IMR-90 (cell line): ENCODE measurements at regions not wholly inside any gene's neighbourhood (a gene's known extent, or its start where the extent isn't known, plus 50 kb on each side); places are given as distances from the start of the nearest gene placed in this dataset.
A peak's percentile ranks its signal among the peaks of the same experiment; 100 is the strongest.

Source experiments
- ATAC-seq: fragments of 200-7000 bp; cut with Tn5 transposase; 2 replicates; pipeline ENCODE4 v1.9.1; 2020; ENCODE audit warnings: low read depth, mild to moderate bottlenecking, moderate library complexity
- BruUV-seq: library from RNA; stranded (reverse); fragments of 400-500 nt; replicated peaks from 2 replicates; lab custom pipeline; 2021; lab: Mats Ljungman, UMichigan
- CTCF ChIA-PET: fragments of 300-600 bp; formaldehyde crosslinking; extraction: SDS; loops from one replicate; lab custom pipeline; 2021; ENCODE audit warnings: antibody characterized with exemption; lab: Yijun Ruan, JAX
- POLR2A ChIA-PET: fragments of 300-600 bp; sonication (Branson Sonifier 250); formaldehyde crosslinking; loops from one replicate; lab custom pipeline; 2022; ENCODE audit warnings: antibody characterized with exemption; ENCODE audit not compliant: unreplicated experiment; lab: Charles Lee
- DNase-seq: peaks from one replicate; pipeline ENCODE4 v3.0.0; 2013
- H2AFZ ChIP-seq: replicated peaks from 2 replicates; pipeline ENCODE3; 2013; ENCODE audit warnings: low read length, mild to moderate bottlenecking; ENCODE audit not compliant: poor library complexity
- H2AK5ac ChIP-seq: 2 replicates; pipeline ENCODE4 v1.6.1; 2013; ENCODE audit warnings: low read depth, low read length, inconsistent platforms
- H2AK9ac ChIP-seq: replicated peaks from 2 replicates; pipeline ENCODE3; 2013; ENCODE audit warnings: mild to moderate bottlenecking, low read depth, low read length, moderate library complexity; ENCODE audit not compliant: poor library complexity
- H2BK120ac ChIP-seq: 2 replicates; pipeline ENCODE4 v1.6.1; 2013; ENCODE audit warnings: low read depth, low read length, inconsistent platforms
- H2BK15ac ChIP-seq: 3 replicates; pipeline ENCODE4 v1.6.1; 2013; ENCODE audit warnings: low read depth, low read length, inconsistent platforms
- H2BK20ac ChIP-seq: 2 replicates; pipeline ENCODE4 v1.6.1; 2013; ENCODE audit warnings: low read depth, mild to moderate bottlenecking, inconsistent platforms, low read length, moderate library complexity
- H2BK5ac ChIP-seq: 2 replicates; pipeline ENCODE4 v1.6.1; 2013; ENCODE audit warnings: mild to moderate bottlenecking, low read depth, low read length, inconsistent platforms; ENCODE audit not compliant: poor library complexity, severe bottlenecking
- H3K14ac ChIP-seq: replicated peaks from 2 replicates; pipeline ENCODE4 v1.6.1; 2013; ENCODE audit warnings: low read depth, low read length, inconsistent platforms
- H3K18ac ChIP-seq: 2 replicates; pipeline ENCODE4 v1.6.1; 2013; ENCODE audit warnings: low read depth, low read length, control low read depth
- H3K23ac ChIP-seq: 2 replicates; pipeline ENCODE4 v1.6.1; 2013; ENCODE audit warnings: low read depth, low read length, inconsistent platforms
- H3K27ac ChIP-seq: 2 replicates; pipeline ENCODE4 v1.5.1; 2013; ENCODE audit warnings: mild to moderate bottlenecking, control low read depth, low read length; ENCODE audit not compliant: insufficient read depth
- H3K27me3 ChIP-seq: 2 replicates; pipeline ENCODE4 v1.6.1; 2013; ENCODE audit warnings: low read length; ENCODE audit not compliant: control insufficient read depth, insufficient read depth
- H3K36me3 ChIP-seq: 2 replicates; pipeline ENCODE4 v1.6.1; 2013; ENCODE audit warnings: low read length, mixed read lengths; ENCODE audit not compliant: control insufficient read depth, insufficient read depth
- H3K4ac ChIP-seq: 2 replicates; pipeline ENCODE4 v1.6.1; 2013; ENCODE audit warnings: low read depth, low read length, inconsistent platforms
- H3K4me1 ChIP-seq: 2 replicates; pipeline ENCODE4 v1.6.1; 2013; ENCODE audit warnings: low read length, mixed read lengths; ENCODE audit not compliant: control insufficient read depth, insufficient read depth
- H3K4me2 ChIP-seq: 2 replicates; pipeline ENCODE4 v1.6.1; 2013; ENCODE audit warnings: low read depth, mild to moderate bottlenecking, control low read depth, low read length, moderate library complexity
- H3K4me3 ChIP-seq: 2 replicates; pipeline ENCODE4 v1.5.1; 2013; ENCODE audit warnings: low read depth, mild to moderate bottlenecking, control low read depth, low read length, moderate library complexity; ENCODE audit not compliant: insufficient read depth
- H3K56ac ChIP-seq: 2 replicates; pipeline ENCODE4 v1.6.1; 2013; ENCODE audit warnings: low read length, inconsistent platforms; ENCODE audit not compliant: insufficient read depth; ENCODE audit errors: extremely low read depth
- H3K79me1 ChIP-seq, 2 experiments: 2 replicates each; pipeline ENCODE4 v1.6.1; 2013; ENCODE audit warnings: low read length in 2 of 2, inconsistent platforms in 1 of 2, low read depth in 1 of 2
- H3K9ac ChIP-seq: 2 replicates; pipeline ENCODE4 v1.6.1; 2013; ENCODE audit warnings: low read depth, low read length, control low read depth
- H3K9me1 ChIP-seq: 2 replicates; pipeline ENCODE4 v1.6.1; 2013; ENCODE audit warnings: low read length, inconsistent platforms; ENCODE audit not compliant: insufficient read depth
- H3K9me3 ChIP-seq: 2 replicates; pipeline ENCODE4 v1.6.1; 2013; ENCODE audit warnings: low read length; ENCODE audit not compliant: control insufficient read depth, insufficient read depth
- H4K20me1 ChIP-seq: 2 replicates; pipeline ENCODE4 v1.6.1; 2013; ENCODE audit warnings: low read length, inconsistent platforms; ENCODE audit not compliant: insufficient read depth
- H4K5ac ChIP-seq: 2 replicates; pipeline ENCODE4 v1.6.1; 2013; ENCODE audit warnings: mild to moderate bottlenecking, low read depth, low read length, control low read depth
- H4K8ac ChIP-seq, 2 experiments: 2 replicates each; pipeline ENCODE4 v1.6.1; 2013; ENCODE audit warnings: low read depth in 2 of 2, low read length in 2 of 2, control low read depth in 1 of 2, inconsistent platforms in 1 of 2
- H4K91ac ChIP-seq: 2 replicates; pipeline ENCODE4 v1.6.1; 2013; ENCODE audit warnings: low read depth, low read length, inconsistent platforms; ENCODE audit not compliant: insufficient read depth
- FOS ChIP-seq: fragments of 150-350 bp; IDR thresholded peaks from 2 replicates; pipeline ENCODE4 v1.6.1; 2016; ENCODE audit warnings: low read depth, low read length
- RCOR1 ChIP-seq: IDR thresholded peaks from 2 replicates; pipeline ENCODE4 v1.6.1; 2012; ENCODE audit warnings: mild to moderate bottlenecking, low read length, improper control_type of control experiment; ENCODE audit not compliant: insufficient replicate concordance
- WGBS, 2 experiments: methylation state at CpG; one replicate each; pipeline versions ENCODE4 v1.1.5 to v1.1.7; 2013; ENCODE audit warnings: missing lambda C conversion rate in 2 of 2; ENCODE audit not compliant: insufficient read length in 1 of 2; ENCODE audit errors: extremely low coverage in 2 of 2; 5-methylcytosine and 5-hydroxymethylcytosine counted together
- dilution Hi-C: fragments of 300-500 bp; cut with HindIII; formaldehyde crosslinking; loops from one replicate; pipeline ENCODE4 v1.14.3; 2018; ENCODE audit warnings: low sequenced_read_pairs; ENCODE audit not compliant: unreplicated experiment
- in situ Hi-C: fragments of 300-500 bp; cut with MboI; formaldehyde crosslinking; loops from 3 replicates; pipeline ENCODE4 v1.14.3; 2019; ENCODE audit warnings: low sequenced_read_pairs, inconsistent platforms, mixed read lengths
- intact Hi-C: fragments of 100-400 bp; cut with micrococcal nuclease; formaldehyde crosslinking; loops from 2 replicates; pipeline ENCODE4 v1.10.0; 2022
- TF ChIP-seq, protein P1 (sequence below): conservative IDR thresholded peaks from 2 replicates; pipeline ENCODE4 v1.5.1; 2012; ENCODE audit warnings: mild to moderate bottlenecking, low read depth, low read length, improper control_type of control experiment

DNA sequence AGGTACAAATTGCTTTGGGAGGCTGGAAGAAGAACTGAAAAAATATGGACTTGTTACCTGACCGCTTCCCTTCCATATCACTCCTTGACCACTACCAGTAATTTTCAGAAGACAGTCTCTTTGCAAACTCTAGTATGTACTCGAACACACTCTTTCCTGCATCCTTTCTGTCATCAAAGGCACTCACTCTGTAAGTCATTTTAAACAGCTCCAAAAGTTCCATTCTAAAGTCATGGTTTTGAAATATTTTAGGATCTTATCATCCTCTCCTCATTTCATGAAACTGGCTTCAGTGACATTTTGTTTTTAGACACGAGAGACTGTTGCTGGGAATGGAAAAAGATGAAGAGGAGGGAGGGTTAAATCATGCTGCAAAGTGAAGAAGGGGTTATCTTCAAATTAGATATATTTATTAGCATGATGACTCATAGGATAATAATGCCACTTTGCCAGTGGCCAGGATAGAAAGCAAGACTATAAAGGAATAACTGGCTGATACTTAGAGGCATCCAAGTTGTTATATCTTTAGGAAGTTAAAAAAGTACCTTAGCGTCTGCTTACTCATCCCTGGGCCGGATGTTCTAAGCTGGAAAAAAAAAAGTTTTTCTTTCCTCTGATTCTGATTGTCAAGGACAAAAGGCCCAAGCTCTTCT, 549.3 kb downstream of the METTL15 start:
- Histone ChIP-seq H4K91ac (peak overlapping the region; percentile 92), H3K14ac (peak overlapping the region; percentile 24; the same call in 1 of the 2 replicates), H3K79me1 (no peaks in the 10 kb centered on the region), H3K27me3 (no peaks in the 10 kb centered on the region), H3K9me3 (no peaks in the 10 kb centered on the region), H3K27ac (no peak overlapping the region), H3K4ac (peak overlapping the region; percentile 83; the same call in 1 of the 2 replicates), H3K56ac (peak overlapping the region; percentile 27; the same call in 1 of the 2 replicates), H2BK120ac (peak overlapping the region; percentile 67), H3K36me3 (no peaks in the 10 kb centered on the region), H3K18ac (peak overlapping the region; percentile 59), H3K4me1 (peaks cover 14% of the 10 kb centered on the region), H4K20me1 (no peaks in the 10 kb centered on the region), H3K9ac (no peak overlapping the region; the same call in 1 of the 2 replicates), H2BK5ac (peak overlapping the region; percentile 73), H2BK20ac (peak overlapping the region; percentile 58), H2AFZ (no peak overlapping the region), H3K9me1 (no peaks in the 10 kb centered on the region; the same call in 1 of the 2 replicates), H2AK5ac (no peak overlapping the region), H3K4me3 (no peak overlapping the region), H2AK9ac (no peak overlapping the region), H3K4me2 (peak overlapping the region; percentile 51; the same call in 1 of the 2 replicates), H3K23ac (peak overlapping the region; percentile 8; the same call in 1 of the 2 replicates), H4K8ac (peak overlapping the region; percentile 53 to 86), H4K5ac (peak overlapping the region; percentile 81), H2BK15ac (peak overlapping the region; percentile 10; the same call in 2 of the 3 replicates)
- 30% methylated on average over 2 of the region's 5 CpGs; no CpG with 5 or more reads in 1 of the 2 experiments for WGBS, 2 experiments
- ATAC-seq: peak; percentile 78
- TF ChIP-seq RCOR1 (no peak), FOS (peak; percentile 64; the same call in 1 of the 2 replicates)
- TF ChIP-seq, protein P1, sequence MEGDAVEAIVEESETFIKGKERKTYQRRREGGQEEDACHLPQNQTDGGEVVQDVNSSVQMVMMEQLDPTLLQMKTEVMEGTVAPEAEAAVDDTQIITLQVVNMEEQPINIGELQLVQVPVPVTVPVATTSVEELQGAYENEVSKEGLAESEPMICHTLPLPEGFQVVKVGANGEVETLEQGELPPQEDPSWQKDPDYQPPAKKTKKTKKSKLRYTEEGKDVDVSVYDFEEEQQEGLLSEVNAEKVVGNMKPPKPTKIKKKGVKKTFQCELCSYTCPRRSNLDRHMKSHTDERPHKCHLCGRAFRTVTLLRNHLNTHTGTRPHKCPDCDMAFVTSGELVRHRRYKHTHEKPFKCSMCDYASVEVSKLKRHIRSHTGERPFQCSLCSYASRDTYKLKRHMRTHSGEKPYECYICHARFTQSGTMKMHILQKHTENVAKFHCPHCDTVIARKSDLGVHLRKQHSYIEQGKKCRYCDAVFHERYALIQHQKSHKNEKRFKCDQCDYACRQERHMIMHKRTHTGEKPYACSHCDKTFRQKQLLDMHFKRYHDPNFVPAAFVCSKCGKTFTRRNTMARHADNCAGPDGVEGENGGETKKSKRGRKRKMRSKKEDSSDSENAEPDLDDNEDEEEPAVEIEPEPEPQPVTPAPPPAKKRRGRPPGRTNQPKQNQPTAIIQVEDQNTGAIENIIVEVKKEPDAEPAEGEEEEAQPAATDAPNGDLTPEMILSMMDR: no peak
- in situ Hi-C loops: no loop called here
- ChIA-PET POLR2A (interaction anchor here (0.6 kb wide), 1 partner anchor 177 kb away, joined by 3 read pairs; no protein-coding TSS in a partner anchor), CTCF (no interaction called here)
- dilution Hi-C loops: no loop called here
- intact Hi-C loops: no loop called here
- BruUV-seq: no TSS peak
- peak; percentile 69 for DNase-seq
